MG63 (cell line): ENCODE measurements at regions not wholly inside any gene's neighbourhood (a gene's known extent, or its start where the extent isn't known, plus 50 kb on each side); places are given as distances from the start of the nearest gene placed in this dataset.

Source experiments
- DNase-seq: peaks from one replicate; pipeline ENCODE4 v3.0.0-alpha.2; 2020
- H3K27me3 ChIP-seq: fragments of 250-450 bp; sonication (Bioruptor Pico); 2 replicates; pipeline ENCODE4 v1.5.1; 2020; ENCODE audit warnings: mild to moderate bottlenecking, moderate library complexity
- H3K36me3 ChIP-seq: fragments of 250-450 bp; sonication (Bioruptor Pico); 2 replicates; pipeline ENCODE4 v1.5.1; 2020; ENCODE audit warnings: mild to moderate bottlenecking, moderate library complexity
- H3K4me3 ChIP-seq: fragments of 250-450 bp; sonication (Bioruptor Pico); 2 replicates; pipeline ENCODE4 v1.5.1; 2020; ENCODE audit warnings: mild to moderate bottlenecking, moderate library complexity
- H3K9me3 ChIP-seq: fragments of 250-450 bp; sonication (Bioruptor Pico); 2 replicates; pipeline ENCODE4 v1.5.1; 2020; ENCODE audit warnings: mild to moderate bottlenecking, moderate library complexity

DNA sequence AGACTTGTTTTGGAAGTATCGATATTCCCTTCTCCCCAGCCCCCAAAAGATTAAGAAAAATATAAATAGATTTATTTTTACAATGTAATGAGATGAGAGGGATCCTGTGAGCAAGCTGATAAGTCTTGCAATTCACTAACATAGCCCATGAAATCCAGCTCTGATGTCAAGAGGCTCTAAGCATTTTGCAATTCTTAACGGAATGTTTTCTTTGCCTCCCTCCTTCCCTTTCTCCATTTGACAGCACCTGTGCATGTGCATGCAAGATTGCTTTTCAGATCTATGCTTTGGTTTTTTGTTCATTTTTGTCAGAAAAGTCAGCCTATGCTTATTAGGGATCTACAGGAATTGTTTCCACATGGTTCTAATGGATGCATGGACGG, 169.9 kb downstream of the SLIT2 start:
- DNase-seq, result no peak
- Histone ChIP-seq H3K9me3 (no peaks in the 10 kb centered on the region), H3K4me3 (no peak overlapping the region), H3K36me3 (no peaks in the 10 kb centered on the region), H3K27me3 (no peaks in the 10 kb centered on the region)

DNA sequence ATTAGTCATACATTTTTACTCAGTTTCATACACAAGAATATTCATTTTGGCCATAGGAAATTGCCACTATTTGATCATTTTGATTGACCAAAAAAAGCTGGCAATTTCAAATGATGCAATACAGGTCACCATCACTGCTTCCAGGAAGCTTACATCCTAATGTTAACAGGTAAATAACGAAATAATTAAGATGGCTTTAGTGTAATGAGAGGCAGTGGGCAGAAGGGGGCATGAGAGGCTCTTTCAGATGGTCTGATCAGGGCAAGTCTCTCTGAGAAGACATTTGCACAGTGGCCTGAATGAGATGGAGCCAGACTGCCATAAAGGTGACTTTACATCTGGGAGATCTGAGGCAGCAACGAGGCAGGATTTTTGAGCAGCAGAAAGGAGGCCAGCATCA, 170.7 kb downstream of the SLIT2 start:
- no peaks in the 10 kb centered on the region for H3K36me3 ChIP-seq
- peak; percentile 9 for DNase-seq
- H3K9me3 ChIP-seq, result no peaks in the 10 kb centered on the region
- no peak overlapping the region for H3K4me3 ChIP-seq
- H3K27me3 ChIP-seq, result no peaks in the 10 kb centered on the region

DNA sequence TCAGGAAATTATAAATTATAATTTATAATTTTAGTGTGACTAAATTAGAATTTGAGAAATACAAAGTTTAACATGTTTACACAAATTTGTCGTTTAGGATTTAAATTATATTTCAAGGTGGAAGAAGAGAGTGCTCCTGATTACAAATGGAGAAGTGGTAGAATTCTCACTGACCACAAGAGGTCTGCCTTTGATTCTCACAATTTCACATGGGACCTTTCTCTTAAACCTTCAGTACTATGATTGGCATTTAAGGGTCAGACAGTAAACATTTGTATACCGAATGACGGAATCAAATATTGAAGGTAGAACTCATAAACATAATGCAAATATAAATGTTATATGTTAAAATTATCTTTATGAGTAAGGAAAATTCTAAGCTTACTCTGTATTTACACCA, 171.7 kb downstream of the SLIT2 start:
- no peak for DNase-seq
- H3K27me3 ChIP-seq, result no peaks in the 10 kb centered on the region
- no peaks in the 10 kb centered on the region for H3K9me3 ChIP-seq
- H3K36me3 ChIP-seq, result no peaks in the 10 kb centered on the region
- H3K4me3 ChIP-seq, result no peak overlapping the region

DNA sequence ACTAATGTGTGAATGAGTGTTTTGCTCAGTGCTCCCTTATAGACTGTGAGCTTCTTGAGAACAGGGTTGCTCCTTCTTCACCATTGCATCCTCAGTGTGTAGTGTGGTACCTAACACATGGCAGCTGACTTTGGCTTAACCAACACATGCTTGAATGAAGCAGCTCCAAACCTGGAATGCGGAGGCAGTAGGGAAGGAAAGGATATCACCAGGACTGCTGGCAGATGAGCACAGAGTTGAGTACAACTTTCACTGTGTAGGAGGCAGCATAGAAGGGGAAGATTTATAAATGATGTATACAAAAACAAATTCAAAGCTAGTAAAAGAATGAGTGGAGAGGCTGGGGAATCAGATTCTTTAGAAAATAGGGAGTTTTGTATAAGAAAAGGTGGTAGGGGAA, 174.3 kb downstream of the SLIT2 start:
- Histone ChIP-seq H3K9me3 (no peaks in the 10 kb centered on the region), H3K4me3 (no peak overlapping the region), H3K27me3 (no peaks in the 10 kb centered on the region), H3K36me3 (no peaks in the 10 kb centered on the region)
- DNase-seq, result no peak

DNA sequence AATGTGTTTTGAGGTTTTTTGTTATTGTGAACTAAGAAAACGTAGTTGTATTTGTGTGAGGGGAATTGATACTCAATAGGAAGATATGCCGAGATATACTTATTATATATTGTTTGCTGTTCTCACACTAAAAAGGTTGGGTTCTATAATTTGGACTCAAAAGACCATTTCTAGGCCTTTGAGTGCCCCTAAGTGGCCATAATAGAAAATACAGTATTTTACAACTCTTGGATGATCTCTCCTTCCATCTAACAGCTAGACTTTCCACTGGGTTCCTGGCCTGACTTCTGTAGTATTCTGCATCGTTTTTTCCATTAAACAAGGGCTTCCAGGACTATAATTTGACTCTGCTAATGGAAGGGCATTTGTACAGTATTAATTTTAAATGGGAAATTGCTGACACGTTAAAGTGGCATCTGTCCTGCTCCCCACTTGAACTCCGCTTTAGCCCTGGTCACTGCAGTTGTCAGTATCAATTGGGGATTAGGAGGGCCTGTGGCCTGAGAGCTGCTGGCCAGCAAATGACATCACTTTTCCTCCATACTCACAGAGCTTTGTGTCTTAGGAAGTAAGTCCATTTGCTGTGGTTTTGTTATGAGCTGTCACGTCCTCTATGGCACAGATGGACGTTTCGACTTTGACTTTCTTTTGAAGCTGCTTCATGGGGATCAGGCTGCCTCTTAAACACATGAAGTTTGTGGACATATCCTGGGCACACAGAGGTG, 176.9 kb downstream of the SLIT2 start:
- Histone ChIP-seq H3K36me3 (no peaks in the 10 kb centered on the region), H3K27me3 (no peaks in the 10 kb centered on the region), H3K9me3 (no peaks in the 10 kb centered on the region), H3K4me3 (no peak overlapping the region)
- no peak for DNase-seq

DNA sequence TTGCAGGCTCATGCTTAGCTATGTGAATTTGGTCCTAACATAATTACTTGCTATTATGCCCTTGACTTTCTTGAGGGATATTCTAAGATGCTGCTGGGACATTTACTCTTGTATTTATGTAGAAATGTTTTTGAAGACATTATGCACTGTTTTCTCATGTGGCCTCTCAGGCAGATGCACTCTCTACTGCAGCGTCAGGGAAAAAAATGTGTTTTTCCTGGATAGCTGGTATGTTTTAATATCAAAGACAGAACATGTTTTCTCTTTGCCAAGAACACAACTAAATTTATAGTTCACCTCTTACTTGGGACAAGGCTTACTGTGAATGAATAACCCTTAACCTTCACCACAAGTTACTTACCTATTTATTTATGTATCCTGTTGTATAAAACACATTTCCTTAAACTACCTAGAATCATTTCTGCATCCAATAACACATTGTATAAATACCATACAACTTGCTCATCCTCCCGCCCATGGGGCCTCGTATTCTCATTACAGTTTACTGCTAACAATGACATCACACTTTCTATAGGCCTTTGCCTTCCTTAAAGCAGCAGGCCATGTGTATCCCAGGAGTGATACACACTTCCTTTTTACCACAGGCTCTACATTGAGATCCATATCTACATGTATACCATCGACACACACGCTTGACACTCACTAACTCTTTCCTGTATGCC, 178.7 kb downstream of the SLIT2 start:
- no peaks in the 10 kb centered on the region for H3K9me3 ChIP-seq
- no peaks in the 10 kb centered on the region for H3K36me3 ChIP-seq
- H3K27me3 ChIP-seq, result no peaks in the 10 kb centered on the region
- DNase-seq, result peak; percentile 13
- no peak overlapping the region for H3K4me3 ChIP-seq

DNA sequence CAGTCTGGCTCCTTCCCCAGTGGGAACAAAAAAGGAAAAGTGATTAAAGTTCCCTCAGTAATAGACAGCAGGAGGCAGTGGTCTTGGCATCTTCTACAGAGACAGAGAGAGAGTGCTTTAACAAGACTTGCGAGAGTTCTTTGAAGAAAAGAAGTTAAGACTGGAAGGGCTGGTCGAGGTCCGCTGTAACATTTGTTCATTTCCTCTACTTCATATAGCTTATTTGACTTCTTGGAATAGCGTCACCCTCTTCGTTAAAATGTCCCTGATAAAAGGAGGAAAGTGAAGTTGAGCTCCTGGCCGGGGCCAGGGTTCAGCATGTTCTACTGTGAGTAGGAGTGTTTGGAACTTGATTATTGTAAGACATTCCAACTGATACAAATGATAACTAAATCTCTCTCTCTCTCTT, 179.8 kb downstream of the SLIT2 start:
- H3K36me3 ChIP-seq, result no peaks in the 10 kb centered on the region
- no peaks in the 10 kb centered on the region for H3K27me3 ChIP-seq
- H3K4me3 ChIP-seq, result no peak overlapping the region
- H3K9me3 ChIP-seq, result no peaks in the 10 kb centered on the region
- no peak for DNase-seq

DNA sequence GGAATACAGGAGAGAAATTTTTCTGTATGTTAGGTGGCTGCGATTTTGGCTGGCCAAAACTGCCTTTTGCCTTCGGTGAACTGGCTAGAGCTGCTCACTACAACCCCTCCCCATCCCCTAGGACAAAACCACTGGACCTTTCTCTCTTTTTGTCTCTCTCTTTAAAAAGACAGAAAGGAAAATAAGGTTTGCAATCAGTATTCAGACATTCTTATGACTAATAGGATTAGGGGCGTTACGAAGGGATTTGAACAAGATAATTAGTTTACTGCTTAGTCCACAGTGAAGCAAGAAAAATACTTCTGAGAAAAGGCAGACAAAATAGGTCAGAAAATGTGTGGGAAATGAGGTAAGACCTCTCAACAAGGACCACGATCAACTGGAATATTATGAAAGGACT, 180.4 kb downstream of the SLIT2 start:
- no peak overlapping the region for H3K4me3 ChIP-seq
- H3K9me3 ChIP-seq, result no peaks in the 10 kb centered on the region
- no peaks in the 10 kb centered on the region for H3K27me3 ChIP-seq
- DNase-seq, result no peak
- H3K36me3 ChIP-seq, result no peaks in the 10 kb centered on the region

DNA sequence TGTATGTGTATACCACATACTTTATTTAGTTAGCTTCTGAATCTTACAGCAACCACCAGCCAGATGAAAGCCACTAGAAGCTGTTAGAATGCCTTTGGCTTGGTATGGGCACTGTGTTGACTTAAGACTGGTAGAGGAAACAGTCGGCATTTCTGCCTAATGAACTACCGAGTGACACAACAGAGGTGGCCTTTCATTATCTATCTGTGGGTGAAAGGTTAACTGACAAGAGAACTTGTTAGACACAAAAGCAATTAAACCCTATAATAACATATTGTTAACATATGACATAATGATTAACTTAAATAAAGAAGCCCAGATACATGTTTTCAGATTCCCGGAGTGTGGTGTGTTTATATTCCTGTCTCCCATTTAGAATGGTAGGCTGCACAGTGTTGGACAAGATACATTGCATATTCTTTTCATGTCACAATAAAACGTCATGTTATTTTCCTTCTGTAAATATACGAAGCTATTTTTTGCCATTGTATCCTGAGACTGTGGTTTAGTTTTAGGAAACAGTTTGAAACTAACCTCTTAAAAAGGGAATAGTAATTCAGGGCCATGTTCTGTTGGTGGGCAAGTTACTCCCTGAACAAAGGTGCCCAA, 181.5 kb downstream of the SLIT2 start:
- Histone ChIP-seq H3K36me3 (no peaks in the 10 kb centered on the region), H3K27me3 (no peaks in the 10 kb centered on the region), H3K9me3 (no peaks in the 10 kb centered on the region), H3K4me3 (no peak overlapping the region)
- DNase-seq, result no peak

DNA sequence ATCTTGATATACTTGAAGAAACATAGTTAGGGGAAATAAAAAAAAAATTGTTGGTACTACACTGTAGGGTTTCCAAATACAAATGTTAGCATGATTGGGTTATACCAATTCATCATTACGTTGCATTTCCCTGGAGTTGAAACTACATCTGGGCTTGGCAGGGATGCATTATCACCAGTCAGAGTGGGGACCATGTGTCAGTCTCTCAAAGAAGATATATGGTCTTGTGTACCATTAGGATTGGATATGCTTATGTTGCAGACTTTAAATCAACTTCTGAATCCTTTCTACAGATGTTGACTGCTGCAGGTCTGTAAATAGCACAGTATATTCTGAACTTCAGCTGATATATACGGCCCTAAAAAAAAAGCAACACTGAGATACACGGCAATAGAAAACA, 188.5 kb downstream of the SLIT2 start:
- Histone ChIP-seq H3K9me3 (no peaks in the 10 kb centered on the region), H3K4me3 (no peak overlapping the region), H3K36me3 (no peaks in the 10 kb centered on the region), H3K27me3 (no peaks in the 10 kb centered on the region)
- DNase-seq, result no peak

DNA sequence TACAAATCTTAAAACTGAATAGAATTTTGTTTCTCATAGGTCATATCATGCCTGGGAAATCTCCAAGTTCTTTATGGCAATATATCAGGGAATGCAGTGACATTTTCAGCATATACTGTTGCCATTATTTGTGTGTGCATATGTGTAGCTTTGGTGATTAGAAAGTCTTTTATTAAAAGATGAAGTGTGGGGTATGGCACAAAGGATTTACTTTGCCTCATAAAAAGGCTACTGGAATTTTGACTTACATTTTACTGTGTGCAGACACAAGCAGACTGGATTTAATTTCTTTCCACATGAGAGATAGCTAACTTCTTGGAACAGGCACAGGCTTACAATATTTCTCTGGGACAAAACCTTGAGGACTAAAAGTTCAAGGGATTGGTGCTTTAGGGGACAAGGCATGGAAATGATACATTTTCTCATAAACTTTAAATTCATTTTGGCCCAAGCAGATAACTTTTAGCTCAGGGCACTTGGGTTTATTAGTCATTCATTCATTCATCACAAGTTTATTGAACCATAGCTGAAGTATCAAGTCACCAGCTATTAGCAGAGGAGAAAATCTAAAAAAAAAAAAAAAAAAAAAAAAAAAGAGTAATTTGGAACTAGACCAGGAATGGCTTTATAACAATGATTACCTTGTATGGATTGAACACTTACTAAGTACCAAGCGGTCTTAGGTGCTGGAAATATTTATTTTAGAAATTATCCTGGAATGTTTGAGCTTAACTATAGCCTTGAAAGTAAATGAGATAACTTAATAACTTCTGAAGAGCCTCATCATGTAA, 191.5 kb downstream of the SLIT2 start:
- H3K4me3 ChIP-seq, result no peak overlapping the region
- no peaks in the 10 kb centered on the region for H3K9me3 ChIP-seq
- H3K27me3 ChIP-seq, result no peaks in the 10 kb centered on the region
- no peaks in the 10 kb centered on the region for H3K36me3 ChIP-seq
- no peak for DNase-seq

DNA sequence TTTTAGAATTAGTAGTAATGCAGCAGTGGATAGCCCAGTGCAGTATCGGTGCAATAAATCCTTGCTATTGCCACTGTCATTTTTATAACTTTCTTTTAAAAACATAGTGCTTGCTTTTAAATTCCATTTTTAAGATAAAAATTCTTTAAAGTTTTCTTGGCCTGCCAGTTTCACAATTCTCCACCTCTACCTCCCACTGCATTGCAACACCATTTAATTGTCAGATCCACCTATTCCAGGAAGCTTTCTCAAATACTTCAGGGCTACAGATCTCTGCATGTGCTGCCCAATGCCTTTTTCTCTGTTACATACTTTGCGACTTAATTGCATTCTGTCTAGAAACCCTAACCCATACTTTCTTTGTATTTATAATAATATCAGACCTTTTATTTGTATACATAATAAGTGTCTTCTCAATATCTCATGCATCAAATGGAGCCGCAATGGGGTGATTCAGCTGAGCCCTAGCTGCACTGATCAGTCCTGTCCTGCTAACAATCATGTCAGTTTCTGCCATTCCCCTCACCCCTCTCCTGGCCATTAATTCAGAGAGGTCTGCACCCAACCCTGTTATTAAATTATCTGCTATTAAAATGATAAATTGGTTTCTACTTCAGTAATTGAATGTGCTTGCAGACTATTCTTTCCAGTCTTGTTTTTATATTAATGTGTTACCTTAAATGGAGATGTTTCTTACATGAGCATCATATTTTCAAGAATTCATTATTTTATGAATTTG, 193.1 kb downstream of the SLIT2 start:
- no peak overlapping the region for H3K4me3 ChIP-seq

DNA sequence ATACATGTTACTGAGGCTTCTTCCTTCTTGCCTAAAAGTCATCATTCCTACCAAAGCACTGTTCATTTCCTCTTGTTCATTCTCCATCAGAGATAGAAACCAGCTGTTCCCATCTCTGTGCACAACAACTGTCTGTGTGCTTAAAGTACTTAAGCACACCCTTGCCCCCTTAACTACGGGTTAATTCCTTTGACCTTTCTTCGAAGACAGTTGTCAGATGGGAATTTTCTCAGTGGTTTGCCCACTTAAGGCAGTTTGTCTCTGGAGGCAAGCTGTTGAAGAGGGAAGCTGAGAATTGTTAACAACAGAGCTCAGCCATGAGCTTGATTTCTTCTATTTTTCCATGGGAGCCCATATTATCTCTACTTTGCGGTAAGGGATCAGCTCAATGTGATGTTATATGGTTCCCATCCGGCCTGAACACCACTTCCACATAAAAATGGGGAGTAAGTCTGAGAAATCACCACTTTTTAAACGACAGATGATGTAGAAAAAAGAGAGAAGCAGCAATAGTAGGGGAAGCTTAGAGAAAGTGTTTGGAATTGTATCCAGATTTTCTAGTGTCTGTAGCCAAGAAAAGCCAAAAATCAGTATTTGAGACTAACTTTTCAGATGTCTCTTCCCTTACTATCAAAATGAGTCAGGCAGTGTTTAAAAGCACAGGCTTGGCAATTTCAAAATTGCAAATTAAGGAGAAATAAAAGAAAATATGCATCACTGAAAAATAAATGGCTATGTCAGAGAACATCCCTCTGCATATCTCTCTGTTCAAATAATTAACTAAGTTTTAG, 194.4 kb downstream of the SLIT2 start:
- DNase-seq, result no peak
- H3K9me3 ChIP-seq, result no peaks in the 10 kb centered on the region

More for the DNA sequence above, 193.1 kb downstream of the SLIT2 start:
- Histone ChIP-seq H3K27me3 (no peaks in the 10 kb centered on the region), H3K36me3 (no peaks in the 10 kb centered on the region), H3K9me3 (no peaks in the 10 kb centered on the region)
- DNase-seq, result no peak

DNA sequence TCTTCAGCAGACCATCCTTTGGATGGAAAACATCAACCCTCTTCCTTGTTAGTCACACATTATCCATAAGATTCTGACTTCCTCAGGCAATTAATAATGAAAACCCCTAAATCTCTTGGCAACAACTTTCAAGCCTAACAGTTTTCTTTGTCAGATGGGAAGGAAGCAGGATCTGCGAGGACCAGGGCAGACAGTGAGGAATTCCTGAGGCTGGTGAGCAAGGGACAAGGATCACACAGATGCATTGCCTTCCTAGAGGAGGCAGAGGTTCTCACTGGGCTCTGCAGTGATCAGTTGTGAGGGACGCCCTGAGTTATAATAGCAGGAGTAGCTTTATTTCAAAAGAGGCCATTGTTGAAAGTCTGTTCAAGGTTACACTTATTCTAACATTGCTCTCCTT, 195.4 kb downstream of the SLIT2 start:
- no peaks in the 10 kb centered on the region for H3K9me3 ChIP-seq
- H3K4me3 ChIP-seq, result no peak overlapping the region
- no peaks in the 10 kb centered on the region for H3K36me3 ChIP-seq

More for the DNA sequence above, 194.4 kb downstream of the SLIT2 start:
- Histone ChIP-seq H3K27me3 (no peaks in the 10 kb centered on the region), H3K4me3 (no peak overlapping the region), H3K36me3 (no peaks in the 10 kb centered on the region)

DNA sequence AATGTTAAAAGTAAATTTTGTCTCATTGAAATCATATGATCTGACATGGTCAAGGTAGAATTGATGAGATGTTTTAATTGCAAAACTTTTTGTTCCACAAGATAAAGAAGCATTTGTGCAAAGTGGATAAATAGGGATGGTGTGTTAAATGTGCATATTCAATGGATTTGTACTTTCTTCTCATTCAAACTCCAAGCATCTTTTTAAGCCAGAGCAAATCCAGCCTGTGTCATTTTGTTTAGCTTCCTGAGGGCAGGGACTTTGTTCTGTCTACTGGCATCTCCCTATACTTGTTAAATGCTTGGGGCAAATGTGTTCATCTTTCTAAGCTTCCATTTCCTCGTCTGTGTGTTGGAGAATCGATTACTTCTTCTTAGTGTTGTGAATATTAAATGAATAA, 200.3 kb downstream of the SLIT2 start:
- H3K27me3 ChIP-seq, result no peaks in the 10 kb centered on the region
- H3K36me3 ChIP-seq, result no peaks in the 10 kb centered on the region
- H3K9me3 ChIP-seq, result no peaks in the 10 kb centered on the region
- DNase-seq, result no peak
- H3K4me3 ChIP-seq, result no peak overlapping the region

More for the DNA sequence above, 195.4 kb downstream of the SLIT2 start:
- H3K27me3 ChIP-seq, result no peaks in the 10 kb centered on the region
- DNase-seq, result no peak

DNA sequence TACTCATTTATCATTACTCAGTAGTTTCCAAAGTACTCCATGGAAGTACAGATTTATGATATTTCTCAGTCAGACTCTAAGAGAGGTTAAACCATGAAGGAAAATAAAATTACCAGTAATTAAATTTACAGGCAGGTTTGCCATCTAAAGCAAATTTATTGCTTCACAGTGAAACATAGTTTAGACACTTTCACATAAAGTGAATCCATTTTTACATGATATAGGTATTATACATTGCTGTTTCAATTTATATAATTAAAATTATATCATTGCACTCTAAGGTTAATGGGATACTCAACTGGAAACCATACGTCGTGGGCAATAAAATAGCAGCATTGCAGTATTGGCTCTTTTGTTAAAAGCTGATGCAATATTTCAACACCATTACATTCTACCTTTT, 202.8 kb downstream of the SLIT2 start:
- Histone ChIP-seq H3K36me3 (no peaks in the 10 kb centered on the region), H3K4me3 (no peak overlapping the region), H3K9me3 (no peaks in the 10 kb centered on the region), H3K27me3 (no peaks in the 10 kb centered on the region)
- DNase-seq, result no peak
